Urinary bladder (tissue), 3 donors: ENCODE measurements at regions not wholly inside any gene's neighbourhood (a gene's known extent, or its start where the extent isn't known, plus 50 kb on each side); places are given as distances from the start of the nearest gene placed in this dataset.

ENCODE experiments used
- DNase-seq: peaks from one replicate; pipeline ENCODE4 v3.0.0-alpha.2; 2015; ENCODE audit errors: extremely low spot score
- H3K27ac ChIP-seq: one replicate; pipeline ENCODE4 v1.5.1; 2013; ENCODE audit warnings: low read depth, mild to moderate bottlenecking, moderate library complexity
- H3K36me3 ChIP-seq: one replicate; pipeline ENCODE4 v1.6.1; 2013; ENCODE audit warnings: mild to moderate bottlenecking, moderate library complexity; ENCODE audit not compliant: insufficient read depth
- H3K4me1 ChIP-seq: one replicate; pipeline ENCODE4 v1.6.1; 2013; ENCODE audit warnings: mild to moderate bottlenecking, moderate library complexity; ENCODE audit not compliant: insufficient read depth
- H3K4me3 ChIP-seq: one replicate; pipeline ENCODE4 v1.5.1; 2013; ENCODE audit warnings: low read depth, low read length
- WGBS: extraction: QIAGEN DNeasy Blood & Tissue Kit; methylation state at CpG from one replicate; pipeline ENCODE4 v1.1.7; 2013; 5-methylcytosine and 5-hydroxymethylcytosine counted together
- donor health status: healthy with polysubstance abuse.
- donor health status: healthy.

DNA sequence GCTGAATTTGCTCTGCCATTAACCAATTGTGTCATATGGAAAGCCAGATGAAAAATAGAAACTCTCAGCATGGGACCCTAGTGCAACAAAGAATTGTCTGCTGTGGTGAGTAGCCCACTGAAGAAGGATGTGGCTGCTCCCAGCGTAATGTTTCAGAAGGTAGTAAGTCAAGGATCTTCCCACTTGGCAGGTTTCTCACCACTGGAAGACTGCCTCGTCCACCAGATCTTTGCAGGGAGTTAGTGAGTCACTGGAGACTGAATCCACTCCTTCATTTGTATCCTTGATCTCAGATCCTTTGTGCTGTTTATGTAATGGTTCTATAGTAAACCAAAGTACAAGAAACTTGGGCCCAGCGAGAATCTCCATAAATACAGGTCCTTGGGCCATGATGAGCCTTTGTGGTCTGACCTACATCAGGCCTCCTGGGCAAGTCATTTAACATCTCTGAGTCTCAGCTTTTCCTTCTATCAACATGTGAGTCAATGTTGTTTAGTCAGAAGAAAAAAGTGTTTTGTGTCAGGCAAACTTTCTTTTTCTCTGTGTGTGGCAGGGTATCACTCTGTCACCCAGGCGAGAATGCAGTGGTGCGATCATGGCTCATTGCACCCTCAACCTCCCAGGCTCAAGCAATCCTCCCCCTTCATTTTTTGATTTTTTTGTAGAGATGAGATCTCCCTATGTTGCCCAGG is 78.0 kb upstream of the CCDC160 start:
- Histone ChIP-seq H3K27ac (no peak overlapping the region), H3K36me3 (no peaks in the 10 kb centered on the region)
- WGBS, result 84% methylated on average over 5 of the region's 5 CpGs

GRCh38 chrX:134161162-134161561 is 75.8 kb upstream of the CCDC160 start:
- 73% methylated on average over 2 of the region's 2 CpGs for WGBS
- no peak overlapping the region for H3K4me3 ChIP-seq
- DNase-seq, result no peak
- H3K4me1 ChIP-seq, result no peaks in the 10 kb centered on the region
- H3K36me3 ChIP-seq, result no peaks in the 10 kb centered on the region
- no peak overlapping the region for H3K27ac ChIP-seq

More for the DNA sequence above, 78.0 kb upstream of the CCDC160 start:
- Histone ChIP-seq H3K4me3 (no peak overlapping the region), H3K4me1 (no peaks in the 10 kb centered on the region)
- DNase-seq, result no peak

- no peak overlapping the region for H3K27ac ChIP-seq
- no peak for DNase-seq
- no peak overlapping the region for H3K4me3 ChIP-seq
- no peaks in the 10 kb centered on the region for H3K36me3 ChIP-seq
- no peaks in the 10 kb centered on the region for H3K4me1 ChIP-seq
Measured at GRCh38 chrX:134162032-134162431, 75.0 kb upstream of the CCDC160 start.

GRCh38 chrX:134163836-134164235 is 73.1 kb upstream of the CCDC160 start:
- Histone ChIP-seq H3K36me3 (no peaks in the 10 kb centered on the region), H3K27ac (no peak overlapping the region), H3K4me3 (no peak overlapping the region), H3K4me1 (no peaks in the 10 kb centered on the region)
- WGBS, result 96% methylated on average over 1 of the region's 1 CpG
- no peak for DNase-seq

- Histone ChIP-seq H3K4me1 (no peaks in the 10 kb centered on the region), H3K27ac (no peak overlapping the region), H3K36me3 (no peaks in the 10 kb centered on the region), H3K4me3 (no peak overlapping the region)
- 63% methylated on average over 6 of the region's 6 CpGs for WGBS
- no peak for DNase-seq
Measured at GRCh38 chrX:134167591-134168203, 69.3 kb upstream of the CCDC160 start.

GRCh38 chrX:134171661-134172587 is 65.1 kb upstream of the CCDC160 start:
- Histone ChIP-seq H3K27ac (no peak overlapping the region), H3K36me3 (no peaks in the 10 kb centered on the region), H3K4me1 (peaks cover 2% of the 10 kb centered on the region), H3K4me3 (peak overlapping the region; percentile 55)
- WGBS, result 2% methylated on average over 74 of the region's 74 CpGs
- DNase-seq, result no peak

DNA sequence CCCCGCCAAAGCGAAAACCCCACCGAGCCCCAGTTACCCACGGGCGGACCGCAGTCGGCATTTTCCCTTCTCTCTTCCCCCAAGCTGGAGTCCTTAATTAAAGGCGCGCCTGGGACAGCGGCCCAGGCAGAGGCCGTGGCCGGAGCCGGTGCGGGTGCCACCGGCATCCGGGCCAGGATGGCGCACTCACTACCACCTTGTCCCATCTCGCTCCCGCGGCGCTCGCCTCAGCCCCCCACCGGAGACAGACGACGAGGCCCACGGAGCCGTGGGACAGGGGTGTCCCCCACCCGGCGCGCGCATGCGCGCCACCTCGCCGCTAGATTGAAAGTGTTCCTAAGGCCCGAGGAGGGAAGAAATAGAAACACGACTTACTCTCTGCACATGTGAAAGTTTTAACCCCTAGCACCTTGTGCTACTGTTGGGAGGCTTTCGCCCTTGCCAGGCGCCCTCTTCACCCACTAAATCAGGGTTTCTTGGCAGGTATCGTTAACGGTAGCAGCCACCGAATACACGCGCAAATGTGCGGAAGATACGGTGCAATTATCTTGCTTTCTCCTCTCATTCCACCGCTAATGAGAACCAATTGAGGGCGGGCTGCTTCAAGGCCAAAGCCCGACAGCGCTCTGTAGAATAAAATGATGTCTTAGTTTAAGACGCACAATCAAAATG is 64.3 kb upstream of the CCDC160 start:
- H3K4me1 ChIP-seq, result peaks cover 2% of the 10 kb centered on the region
- no peak overlapping the region for H3K27ac ChIP-seq
- no peak for DNase-seq
- under 1% methylated on average over 51 of the region's 51 CpGs for WGBS
- H3K36me3 ChIP-seq, result no peaks in the 10 kb centered on the region
- H3K4me3 ChIP-seq, result peak overlapping the region; percentile 55

GRCh38 chrX:134173541-134174272 is 63.3 kb upstream of the CCDC160 start:
- Histone ChIP-seq H3K4me3 (no peak overlapping the region), H3K4me1 (peaks cover 2% of the 10 kb centered on the region), H3K27ac (no peak overlapping the region), H3K36me3 (no peaks in the 10 kb centered on the region)
- no peak for DNase-seq
- 7% methylated on average over 27 of the region's 27 CpGs for WGBS

DNA sequence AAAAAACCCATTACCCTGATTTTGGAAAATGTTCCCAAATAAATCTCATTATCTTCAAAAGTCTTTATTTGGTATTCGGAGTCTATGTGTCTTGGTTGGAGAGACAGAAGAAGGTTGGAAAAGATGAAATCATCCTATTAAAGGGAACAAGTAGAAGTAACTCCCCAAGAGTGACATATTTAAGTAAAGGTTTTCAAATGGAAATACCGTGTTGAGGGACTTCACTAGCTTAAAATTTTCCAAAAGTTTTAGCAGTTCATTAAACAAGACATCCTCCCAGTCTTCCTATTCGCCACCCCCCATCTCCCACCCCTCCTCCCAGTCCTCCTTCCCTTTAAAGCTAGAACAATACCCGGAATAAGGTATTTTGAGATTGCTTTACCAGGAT is 62.7 kb upstream of the CCDC160 start:
- no peak for DNase-seq
- Histone ChIP-seq H3K4me1 (peaks cover 2% of the 10 kb centered on the region), H3K4me3 (no peak overlapping the region), H3K36me3 (no peaks in the 10 kb centered on the region), H3K27ac (no peak overlapping the region)
- WGBS, result 44% methylated on average over 4 of the region's 4 CpGs

GRCh38 chrX:134174859-134175258 is 62.1 kb upstream of the CCDC160 start:
- H3K4me3 ChIP-seq, result no peak overlapping the region
- no peaks in the 10 kb centered on the region for H3K36me3 ChIP-seq
- no peak overlapping the region for H3K27ac ChIP-seq
- 73% methylated on average over 9 of the region's 9 CpGs for WGBS
- no peak for DNase-seq
- H3K4me1 ChIP-seq, result peaks cover 2% of the 10 kb centered on the region

- H3K4me3 ChIP-seq, result no peak overlapping the region
- H3K36me3 ChIP-seq, result no peaks in the 10 kb centered on the region
- WGBS, result 67% methylated on average over 1 of the region's 1 CpG
- no peak for DNase-seq
- H3K27ac ChIP-seq, result no peak overlapping the region
- H3K4me1 ChIP-seq, result peaks cover 2% of the 10 kb centered on the region
Measured at GRCh38 chrX:134177527-134177926, 59.5 kb upstream of the CCDC160 start.

DNA sequence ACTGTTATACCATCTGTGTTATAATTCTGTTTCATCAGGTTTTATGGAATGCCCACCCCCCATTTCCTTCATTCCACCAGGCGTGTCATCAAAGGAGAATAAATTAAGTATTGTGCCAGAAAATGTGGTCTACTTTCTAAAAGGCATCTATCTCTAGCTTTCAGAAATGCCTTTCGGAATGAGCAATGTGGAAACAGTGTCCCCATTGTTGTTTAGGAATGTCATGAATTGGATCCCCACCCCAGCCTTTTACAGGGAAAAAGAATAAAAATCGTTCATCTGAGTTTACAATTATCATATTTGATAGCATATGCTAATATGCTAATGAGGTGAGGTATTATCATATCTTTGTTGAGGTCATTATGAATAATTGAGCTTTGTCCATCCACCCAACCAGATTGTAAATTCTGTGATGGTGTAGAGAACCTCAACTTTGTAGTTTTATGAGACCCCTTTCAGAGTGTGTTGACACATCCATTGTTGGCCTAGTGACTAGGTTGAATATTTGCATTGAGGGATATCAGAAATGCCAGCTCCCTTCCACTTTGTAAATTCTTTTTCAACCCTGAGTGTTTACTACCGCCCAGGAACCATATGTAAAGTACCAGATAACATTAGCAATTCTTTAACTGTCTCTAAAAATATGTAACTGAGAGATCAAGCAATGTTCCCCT is 56.2 kb upstream of the CCDC160 start:
- Histone ChIP-seq H3K4me1 (no peaks in the 10 kb centered on the region), H3K4me3 (no peak overlapping the region), H3K27ac (no peak overlapping the region), H3K36me3 (no peaks in the 10 kb centered on the region)
- WGBS, result 67% methylated on average over 4 of the region's 4 CpGs
- DNase-seq, result no peak
